ENCODE measurements at regions not wholly inside any gene's neighbourhood (a gene's known extent, or its start where the extent isn't known, plus 50 kb on each side); places are given as distances from the start of the nearest gene placed in this dataset.
A peak's percentile ranks its signal among the peaks of the same experiment; 100 is the strongest.

DNA sequence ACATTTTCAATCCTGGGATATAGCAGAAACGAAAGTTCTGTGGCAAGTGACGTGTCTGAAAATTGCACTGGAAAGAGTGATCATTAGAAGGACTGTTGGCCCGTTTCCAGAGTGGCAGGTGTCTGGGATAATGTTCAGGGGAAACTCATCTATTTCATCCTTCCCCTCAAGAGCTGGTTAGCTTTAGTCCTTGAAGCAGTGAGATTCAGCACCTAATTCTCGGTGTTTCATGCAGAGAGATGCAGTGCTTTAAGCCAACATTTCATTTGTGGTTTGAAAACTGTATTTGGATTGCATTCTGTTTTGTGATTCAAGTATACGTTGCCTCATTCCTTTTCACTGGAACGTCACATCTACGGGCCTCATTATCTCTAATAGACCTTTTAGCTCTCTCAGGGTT, 205.0 kb upstream of the RAG2 start:
- DNase-seq: no peak

DNA sequence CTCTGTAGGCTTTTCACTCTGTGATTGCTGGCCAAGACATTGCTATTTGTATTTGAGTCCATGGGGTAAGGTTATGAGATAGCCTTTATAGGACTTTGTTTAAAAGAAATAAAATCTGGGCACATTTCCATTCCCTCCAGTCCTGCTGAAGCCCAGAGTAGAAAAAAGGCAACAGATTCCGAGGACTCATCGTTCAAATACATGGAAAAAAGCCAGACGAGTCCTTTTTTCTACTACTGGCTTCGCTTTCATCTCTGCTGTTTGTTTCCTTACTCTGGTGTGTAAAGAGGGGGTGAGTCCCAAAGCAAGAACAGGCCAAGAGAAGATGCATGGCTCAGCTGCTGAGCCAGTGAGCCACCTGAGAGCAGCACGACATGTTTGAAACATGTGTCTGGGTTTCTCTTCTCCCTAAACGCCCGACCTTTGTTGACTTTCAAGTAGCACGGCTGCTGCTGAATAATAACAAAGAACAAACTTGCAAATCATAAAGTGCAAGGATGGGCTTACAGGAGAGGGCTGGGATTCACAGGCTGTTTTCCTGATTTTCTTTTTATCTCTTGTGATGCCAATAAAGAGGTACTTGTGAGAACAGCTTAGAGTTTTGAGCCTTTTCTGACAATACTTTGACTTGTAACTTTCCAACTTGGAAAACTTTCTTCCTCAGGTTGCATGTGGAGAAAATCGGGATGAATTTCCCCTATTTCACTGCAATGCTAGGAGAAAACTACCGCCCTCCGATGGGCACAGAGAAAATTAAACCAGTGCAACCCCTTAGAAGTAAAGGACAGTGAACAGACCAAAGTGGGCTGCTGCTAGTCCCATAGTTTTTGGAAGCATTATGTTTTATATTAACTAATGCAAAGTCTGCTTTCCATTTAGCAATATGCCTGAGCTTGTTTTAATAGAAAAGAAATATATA, 195.2 kb upstream of the RAG2 start:
- no peak for DNase-seq

DNA sequence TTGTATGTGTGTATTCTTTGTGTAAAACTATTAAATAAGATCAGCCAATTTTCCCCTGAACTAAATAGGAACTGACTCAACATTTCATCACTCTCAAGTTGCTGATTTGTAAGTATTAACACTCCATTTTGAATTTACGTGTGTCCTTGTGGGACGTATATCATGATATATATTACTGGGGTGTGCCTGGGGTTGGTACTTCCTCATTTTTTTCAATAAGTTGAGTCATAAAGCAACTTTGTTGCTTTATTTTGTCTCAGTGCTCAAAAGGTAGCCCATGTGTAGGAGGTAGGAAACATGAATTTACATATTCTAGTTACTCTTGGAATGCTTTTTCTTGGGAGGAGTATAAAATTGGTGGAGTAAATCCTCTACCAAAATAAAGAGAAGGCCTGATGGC, 193.9 kb upstream of the RAG2 start:
- no peak for DNase-seq

DNA sequence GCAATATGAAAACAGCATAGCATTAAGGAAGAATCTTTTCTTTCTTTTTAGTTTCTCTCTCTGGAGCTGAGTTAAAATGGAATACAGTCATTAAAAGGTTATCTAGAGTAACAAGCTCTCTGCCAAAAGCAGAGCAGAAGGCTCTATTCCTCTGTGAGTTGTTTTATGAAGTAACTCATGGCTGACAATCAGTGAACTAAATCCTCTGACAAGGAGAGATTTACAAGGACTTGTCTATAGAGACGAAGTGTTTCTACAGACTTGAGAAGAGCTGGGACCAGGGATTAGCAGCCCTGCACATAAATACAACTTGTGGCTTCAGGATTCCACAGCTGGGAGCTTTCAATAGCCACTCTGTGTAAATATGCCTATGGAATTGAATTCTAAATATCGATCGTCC, 192.5 kb upstream of the RAG2 start:
- DNase-seq: no peak

DNA sequence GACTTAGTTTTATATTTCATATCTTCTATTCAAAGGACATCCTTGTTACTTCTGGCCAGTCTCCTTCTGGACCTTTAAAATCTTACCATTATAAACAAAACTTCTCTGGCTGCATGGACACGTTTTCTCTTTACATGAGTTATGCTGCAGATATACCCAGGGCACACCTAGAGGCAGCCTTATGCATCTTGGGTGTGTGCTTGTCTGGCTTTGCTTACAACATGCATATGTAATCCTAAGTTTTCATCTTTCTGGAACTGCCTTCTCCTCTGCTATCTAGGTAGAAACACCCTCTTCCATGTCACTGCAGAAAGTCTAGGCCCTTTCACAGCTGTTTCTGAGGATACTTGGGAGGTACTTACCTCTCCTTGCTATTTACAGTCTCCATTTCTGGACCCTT, 185.8 kb upstream of the RAG2 start:
- DNase-seq: no peak

DNA sequence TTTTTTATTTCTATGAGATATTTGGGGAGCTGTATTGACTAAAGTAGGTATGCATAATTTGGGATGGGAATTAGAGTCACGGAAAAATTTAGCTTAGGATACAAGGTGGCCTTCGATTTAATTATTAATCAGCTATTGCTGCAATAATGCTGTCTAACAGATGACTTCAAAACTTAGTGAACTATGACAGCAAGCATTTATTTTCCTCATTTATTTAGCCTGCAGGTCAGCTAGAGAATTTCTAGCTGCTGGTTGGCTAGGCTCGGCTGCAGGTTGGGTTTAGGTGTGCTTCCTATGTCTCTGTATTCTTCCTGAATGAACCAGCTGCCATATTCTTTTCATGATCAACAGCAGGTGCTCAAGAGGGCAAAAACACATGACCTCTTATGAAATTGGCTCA, 181.8 kb upstream of the RAG2 start:
- no peak for DNase-seq

DNA sequence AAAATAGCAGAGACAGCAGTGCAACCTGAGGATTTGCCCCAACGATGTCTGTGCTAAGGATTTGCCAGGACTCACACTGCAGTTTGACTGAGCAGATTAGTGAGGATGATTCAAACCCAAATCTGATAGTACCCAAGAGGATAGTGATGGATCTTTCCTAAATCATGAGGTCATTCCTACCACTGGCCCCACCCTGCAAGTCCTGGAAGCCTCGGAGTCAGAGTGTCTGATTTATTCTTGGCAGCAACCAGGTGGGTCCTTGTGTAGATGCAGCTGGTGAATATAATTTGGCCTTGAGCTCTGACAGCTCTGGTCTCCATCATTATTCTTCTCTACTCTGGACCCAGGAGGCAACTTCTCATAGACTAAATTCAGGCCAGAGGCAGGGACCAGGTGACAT, 179.3 kb upstream of the RAG2 start:
- DNase-seq: no peak

DNA sequence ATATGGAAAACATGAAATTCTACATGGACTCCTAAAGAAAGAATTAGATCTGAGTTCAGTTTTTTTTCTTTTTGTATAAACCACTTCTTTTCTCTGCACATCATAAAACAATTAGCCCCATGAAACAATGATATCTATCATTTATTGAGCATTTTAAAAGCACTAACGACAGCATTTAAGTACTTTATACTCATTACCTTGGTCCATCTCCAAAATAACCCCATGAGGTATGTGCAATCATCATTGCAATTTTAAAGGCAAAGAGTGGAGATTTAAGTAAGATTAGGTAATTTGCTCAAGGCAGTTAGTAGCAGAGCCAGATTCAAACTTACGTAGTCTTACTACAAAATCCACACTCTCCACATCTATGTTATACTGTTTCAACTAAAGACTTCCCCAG, 177.7 kb upstream of the RAG2 start:
- no peak for DNase-seq

DNA sequence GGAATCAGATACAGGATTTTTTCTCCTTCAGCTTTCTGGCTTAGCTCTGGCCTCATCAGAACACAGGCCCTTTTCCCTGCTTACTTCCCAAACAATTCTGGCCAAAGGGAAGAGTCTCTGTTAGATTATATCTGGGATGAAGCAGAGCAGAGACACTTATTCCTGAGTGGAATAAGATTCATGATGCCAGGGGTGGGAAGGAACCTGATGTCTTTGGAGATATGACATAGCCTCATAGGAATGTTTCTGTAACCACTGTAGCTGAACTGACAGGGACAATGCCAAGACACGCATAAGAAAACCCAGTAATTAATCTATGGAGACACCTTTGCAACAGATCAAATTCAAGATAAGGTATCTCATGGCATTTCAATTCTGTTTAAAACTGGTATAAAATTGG, 177.1 kb upstream of the RAG2 start:
- no peak for DNase-seq

DNA sequence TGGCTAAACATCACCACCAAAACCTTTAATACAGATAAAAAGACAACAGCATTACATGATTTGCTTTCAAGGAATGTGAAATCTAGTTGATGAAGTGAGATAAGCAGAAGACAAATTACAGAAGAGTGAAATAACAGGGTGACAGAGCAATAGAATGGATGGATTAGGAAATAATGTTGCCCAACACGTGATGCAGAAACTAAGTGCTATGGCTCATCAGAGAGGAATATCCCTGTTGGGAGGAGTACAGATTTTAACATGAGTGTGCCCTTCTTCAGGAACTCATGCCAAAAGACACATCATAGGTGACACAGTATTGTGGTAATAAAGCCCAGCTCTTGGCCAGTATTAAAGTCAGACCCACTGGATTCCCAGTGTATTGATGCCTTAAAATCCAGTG, 176.6 kb upstream of the RAG2 start:
- no peak for DNase-seq

DNA sequence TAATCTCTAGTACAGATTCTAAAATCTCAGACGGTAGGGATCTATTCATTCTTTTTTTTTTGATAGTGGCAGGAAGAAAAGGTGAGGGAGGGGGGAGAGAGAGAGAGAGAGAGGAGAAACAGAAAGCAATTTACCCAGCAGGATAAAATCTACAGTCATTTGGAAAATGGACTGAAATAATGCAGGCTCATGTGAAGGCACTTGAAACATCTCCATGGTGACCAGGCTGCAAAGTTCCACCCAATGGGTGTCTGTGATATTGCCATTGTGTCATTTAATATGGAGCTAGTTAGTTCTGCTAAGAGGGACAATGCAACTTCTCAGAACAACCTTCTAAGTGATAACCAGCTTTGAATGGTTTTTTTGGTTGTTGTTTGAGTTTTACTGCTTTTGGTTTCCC, 165.2 kb upstream of the RAG2 start:
- no peak for DNase-seq

DNA sequence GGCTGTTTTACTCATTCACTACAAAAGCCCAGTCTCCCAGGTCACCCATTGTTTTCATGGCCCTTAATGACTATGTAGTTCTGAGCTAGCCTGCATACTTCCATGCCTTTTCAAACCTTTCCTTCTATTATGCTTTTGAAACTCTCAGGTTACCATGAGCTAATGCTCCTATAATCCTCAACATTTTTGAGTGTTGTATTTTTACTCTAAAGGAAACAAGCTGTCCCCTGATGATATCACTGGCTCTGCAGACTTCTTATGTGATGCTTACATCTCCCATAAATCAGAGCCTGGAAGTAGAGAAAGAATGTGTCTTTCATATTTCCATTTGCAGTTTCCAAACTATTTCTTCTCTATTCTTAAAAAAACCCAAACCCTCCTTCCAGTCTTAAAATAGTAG, 159.0 kb upstream of the RAG2 start:
- no peak for DNase-seq

DNA sequence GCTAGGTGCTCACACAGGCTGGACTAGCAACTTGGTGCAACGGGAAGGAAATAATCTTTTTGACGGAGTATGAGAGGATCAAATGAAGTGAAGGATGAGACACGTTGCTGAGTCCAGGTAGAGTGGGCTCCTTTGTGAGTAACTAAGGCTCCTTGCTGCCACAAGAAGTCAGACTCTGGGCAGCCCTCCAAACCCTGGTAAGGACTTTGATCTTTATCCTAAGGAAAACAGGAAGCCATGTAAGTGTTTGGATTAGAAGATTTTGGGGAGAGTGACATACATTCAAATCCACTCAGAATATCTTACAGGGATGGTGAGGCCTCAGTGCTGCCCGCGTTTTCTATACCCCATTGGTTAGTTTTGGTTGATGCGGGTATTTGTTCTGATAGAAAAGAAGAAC, 155.9 kb upstream of the RAG2 start:
- no peak for DNase-seq

DNA sequence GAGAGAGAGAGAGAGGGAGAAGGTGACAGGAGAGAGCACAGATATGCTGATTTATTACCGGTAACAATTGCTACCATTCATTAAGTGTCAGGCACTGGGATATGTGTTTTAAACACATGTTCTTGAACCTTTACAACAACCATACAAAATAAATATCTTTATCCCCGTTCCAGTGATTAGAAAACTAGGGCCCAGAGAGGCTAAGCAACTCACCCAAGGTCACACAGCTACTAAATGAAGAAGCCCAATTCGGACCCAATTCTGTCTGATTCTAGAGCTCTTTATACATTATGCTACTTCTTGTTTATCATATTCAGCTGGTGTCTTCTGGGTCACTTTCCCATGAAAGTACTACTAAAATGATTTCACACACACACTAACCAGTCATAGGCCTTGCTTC, 154.0 kb upstream of the RAG2 start:
- DNase-seq: no peak

DNA sequence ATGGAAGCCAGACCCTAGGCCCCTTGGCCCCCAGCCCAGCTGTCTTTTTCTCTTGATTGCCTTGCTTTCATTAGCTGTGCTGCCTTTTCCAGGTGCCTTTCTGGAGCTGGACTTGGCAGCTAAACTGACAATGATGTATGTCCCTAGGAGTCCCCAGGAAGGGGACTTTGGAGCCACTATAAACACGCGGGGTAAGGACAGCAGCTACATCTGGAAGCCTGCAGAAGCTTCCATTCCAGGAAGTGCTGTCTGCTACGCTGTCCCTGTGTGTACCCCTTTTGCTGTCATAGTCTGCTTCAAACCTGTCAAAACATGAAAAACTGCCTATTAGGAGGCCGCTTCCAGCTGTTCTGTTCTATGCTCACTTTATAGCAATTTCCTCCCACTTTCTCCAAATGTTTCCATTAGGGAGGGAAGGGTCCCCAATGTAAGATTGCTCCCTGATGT, 153.3 kb upstream of the RAG2 start:
- no peak for DNase-seq

DNA sequence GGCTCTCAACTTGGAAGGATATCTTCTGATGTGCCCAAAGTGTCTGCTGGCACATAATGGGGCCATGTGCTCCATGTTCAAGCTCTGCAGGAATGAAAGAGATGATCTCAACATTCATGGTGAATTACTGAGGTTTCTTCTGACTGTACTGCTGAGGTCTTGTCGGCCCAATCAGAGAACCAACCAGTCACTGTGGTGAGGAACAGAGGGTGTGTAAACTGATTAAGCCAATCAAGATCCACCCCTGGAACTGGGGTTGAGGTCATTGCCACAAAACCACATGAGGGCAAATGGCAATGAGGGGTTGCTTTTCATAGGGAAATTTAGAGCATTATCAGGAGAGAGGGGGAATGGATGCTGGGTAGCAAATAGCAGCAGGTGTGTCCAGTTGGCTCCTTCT, 152.3 kb upstream of the RAG2 start:
- no peak for DNase-seq

DNA sequence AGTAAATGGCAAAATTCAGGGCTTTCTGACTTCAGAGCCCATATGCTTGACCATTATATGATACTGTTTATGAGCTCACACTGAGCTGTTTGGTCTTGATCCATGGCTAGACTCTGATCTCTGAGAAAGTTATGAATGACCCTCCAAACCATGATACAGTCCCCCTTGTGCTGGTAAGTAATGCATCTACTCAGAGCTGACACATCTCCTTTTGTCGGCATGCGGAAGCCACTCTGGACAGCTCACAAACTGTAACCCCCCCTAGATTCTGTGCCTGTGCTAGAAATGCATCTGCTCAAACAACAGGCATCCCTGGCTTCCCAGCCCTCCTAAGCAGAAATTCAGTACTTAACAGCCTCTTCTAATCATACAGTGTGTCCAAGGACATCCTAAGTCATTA, 150.8 kb upstream of the RAG2 start:
- no peak for DNase-seq

DNA sequence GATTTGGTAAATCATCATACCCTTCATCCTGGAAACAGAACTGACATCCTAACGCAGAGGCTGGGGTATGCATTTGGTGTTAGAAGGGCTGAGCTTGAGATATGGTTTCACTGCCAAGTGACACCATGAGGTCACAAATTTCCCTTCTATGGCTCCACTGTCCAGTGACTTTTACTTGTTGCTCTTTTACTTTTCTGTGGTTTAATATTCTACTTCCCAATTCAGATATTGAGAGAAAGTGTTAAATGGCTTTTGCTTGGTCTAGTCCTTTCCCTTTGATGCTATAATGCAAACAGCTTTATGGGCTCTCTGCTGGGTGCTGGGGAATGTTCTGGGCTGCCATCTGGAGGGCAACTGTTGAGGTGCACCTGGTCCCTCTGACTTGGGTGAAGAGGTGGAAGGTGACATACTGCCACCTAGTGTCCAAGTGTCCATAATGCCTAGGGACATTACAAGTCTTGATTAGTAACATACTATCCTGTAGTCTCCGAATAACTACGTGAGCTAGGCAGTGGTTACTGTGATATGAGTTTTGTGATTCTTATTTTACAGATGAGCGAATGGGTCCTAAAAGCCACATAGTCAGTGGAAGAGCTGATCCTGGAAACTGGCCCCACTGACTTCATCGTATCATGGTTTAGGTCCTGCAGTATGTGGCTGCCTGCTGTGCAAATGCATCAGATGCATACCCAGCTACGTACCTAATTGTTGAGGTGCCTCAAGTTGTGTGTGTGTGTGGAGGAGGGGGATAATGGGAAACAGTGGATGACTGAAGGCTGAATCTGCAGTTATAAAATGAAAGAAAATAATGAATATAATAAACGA, 149.1 kb upstream of the RAG2 start:
- peak; percentile 77 for DNase-seq

DNA sequence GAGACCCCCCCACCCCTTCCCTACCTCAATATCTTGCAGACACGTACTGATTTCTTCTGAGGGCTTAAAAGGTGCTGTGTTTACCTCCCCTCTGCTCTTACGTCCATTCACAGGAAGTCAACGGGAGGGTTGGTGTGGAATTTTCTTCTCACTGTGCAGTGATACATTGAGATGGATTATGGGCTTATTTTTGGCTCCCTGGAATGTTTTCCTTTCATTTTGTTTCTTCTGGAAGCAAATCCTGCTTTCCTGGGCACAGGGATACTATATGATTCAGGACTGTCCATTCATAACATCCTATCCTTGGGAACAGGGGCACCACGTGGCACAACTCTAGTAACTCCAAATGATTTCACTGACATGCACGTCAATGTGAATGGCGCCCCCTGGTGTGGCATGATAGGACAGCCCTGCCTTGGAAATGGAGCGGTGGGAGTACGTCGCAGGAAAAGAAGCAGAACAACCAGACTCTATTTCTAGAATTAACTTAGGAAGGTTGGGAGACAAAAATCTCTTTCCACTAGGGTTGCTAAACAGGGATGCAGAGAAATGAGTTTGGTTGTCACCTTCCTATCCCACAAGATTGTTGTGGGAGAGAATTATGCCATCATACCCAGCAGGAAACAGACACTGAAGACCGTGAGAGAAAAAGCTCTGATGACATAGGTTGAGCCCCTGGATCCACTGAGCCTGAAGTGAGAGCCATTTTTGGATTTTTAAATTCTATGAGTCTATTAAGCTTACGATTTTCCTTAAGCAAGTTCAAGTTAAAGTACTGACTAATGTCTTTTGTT, 146.5 kb upstream of the RAG2 start:
- DNase-seq: peak; percentile 47

DNA sequence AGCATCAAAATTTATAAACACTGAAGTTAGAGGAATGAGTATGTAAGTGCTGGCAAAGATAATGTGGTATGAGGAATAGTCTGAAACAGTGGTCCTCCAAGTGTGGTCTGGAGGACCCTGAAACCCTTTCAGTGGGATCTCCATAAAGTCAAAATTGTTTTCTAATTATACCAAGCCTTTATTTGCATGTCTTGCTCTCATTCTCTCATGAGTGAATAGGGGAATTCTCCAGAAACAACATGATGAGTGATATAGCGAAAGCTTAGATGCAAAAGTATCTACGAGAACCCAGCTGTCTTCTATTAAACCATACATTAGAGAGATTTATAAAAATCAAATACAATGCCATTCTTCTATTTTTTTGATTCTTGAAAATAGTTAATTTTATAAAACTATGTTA, 145.0 kb upstream of the RAG2 start:
- DNase-seq: no peak

DNA sequence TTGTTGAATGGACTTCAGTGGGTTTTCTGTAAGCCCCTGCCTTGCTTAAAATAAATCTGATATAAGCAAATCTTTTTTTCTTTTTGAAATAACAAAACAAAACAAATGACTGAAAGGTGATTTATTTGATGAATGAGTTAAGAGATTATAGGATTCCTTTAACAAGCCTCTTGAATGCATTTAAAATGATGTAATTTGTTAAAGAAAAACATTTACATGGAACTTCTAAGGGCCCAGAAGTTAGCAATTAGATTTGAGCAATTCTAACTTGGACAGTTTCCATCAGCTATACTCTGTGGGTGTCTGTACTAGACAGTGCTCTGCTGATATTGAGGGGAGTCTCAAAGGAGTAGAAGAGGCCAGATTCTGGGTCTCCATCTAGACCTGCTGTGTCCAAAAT, 143.5 kb upstream of the RAG2 start:
- no peak for DNase-seq

DNA sequence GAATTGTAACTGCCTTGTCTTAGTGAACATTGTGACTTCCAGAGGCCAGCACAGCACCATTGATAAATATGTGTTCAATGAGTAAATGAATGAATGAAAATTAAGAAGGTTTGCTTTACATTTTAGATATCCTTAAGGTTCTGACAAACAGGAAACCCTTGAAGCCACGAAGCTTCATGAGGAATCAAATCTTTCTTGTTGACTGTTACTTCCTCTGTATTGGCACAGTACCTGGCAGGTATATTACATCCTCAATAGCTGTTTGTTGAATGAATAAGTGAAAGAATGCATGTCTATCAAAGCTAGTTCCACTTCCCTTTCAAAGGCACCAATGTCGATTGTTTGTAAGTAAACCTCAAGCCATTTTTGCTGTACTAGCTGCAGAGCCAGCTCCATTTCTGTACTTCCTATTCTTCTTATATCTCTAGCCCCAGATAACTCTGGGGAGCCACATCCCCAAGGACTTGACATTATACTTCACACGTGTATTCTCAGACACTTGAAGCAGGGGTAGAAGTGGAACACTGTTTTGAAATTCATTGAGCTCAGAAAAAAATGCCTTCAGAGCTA, 140.3 kb upstream of the RAG2 start:
- DNase-seq: no peak

DNA sequence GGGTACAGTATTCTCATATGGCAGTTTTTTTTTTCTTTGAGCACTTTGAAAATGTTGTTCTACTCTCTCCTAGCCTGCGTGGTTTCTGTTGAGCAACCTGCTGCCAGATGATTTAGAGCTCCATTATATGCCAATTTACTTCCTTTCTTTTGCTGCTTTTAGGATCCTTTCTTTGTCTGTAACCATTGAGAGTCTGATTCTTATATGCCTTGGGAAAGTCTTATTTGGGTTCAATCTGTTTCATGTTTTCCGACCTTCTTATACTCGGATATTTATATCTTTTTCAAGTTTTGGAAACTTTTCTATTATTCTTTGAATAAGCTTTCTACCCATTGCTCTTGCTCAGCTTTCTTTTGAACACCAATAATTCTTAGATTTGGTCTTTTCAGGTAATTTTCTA, 138.1 kb upstream of the RAG2 start:
- no peak for DNase-seq
